Kidney (tissue), 13 donors: ENCODE measurements at regions not wholly inside any gene's neighbourhood (a gene's known extent, or its start where the extent isn't known, plus 50 kb on each side); places are given as distances from the start of the nearest gene placed in this dataset.

ENCODE experiments used
- DNase-seq, 5 donors: peaks; one replicate each; pipeline ENCODE4 v3.0.0-alpha.2; 2013 to 2020
- FAIRE-seq: peaks from 2 replicates; lab custom pipeline; 2012; peaks lifted over from hg19 to GRCh38; lab: Jason Lieb, UNC
- H3K27ac ChIP-seq, 2 donors: one replicate each; pipeline ENCODE4 v1.7.0; 2013; ENCODE audit warnings: low read depth in 2 of 2, low read length in 2 of 2, inconsistent platforms in 1 of 2
- H3K27me3 ChIP-seq: one replicate; pipeline ENCODE4 v1.7.1; 2013; ENCODE audit warnings: low read length, inconsistent platforms; ENCODE audit not compliant: control insufficient read depth, insufficient read depth
- H3K36me3 ChIP-seq, 3 donors: one replicate each; pipeline versions ENCODE4 v1.7.0 to v1.7.1; 2013; ENCODE audit warnings: low read length in 3 of 3, control low read depth in 1 of 3, inconsistent platforms in 1 of 3; ENCODE audit not compliant: insufficient read depth in 3 of 3, control insufficient read depth in 2 of 3
- H3K4me1 ChIP-seq, 3 donors: one replicate each; pipeline versions ENCODE4 v1.7.0 to v1.7.1; 2013; ENCODE audit warnings: low read length in 3 of 3, inconsistent platforms in 1 of 3, low read depth in 1 of 3; ENCODE audit not compliant: control insufficient read depth in 2 of 3, insufficient read depth in 2 of 3
- H3K4me3 ChIP-seq, 3 donors: one replicate each; pipeline versions ENCODE4 v1.7.0 to v1.8.1; 2013; ENCODE audit warnings: low read length in 3 of 3, control low read depth in 1 of 3, inconsistent platforms in 1 of 3
- H3K9ac ChIP-seq, 3 donors: one replicate each; pipeline versions ENCODE4 v1.7.0 to v1.7.1; 2013; ENCODE audit warnings: low read length in 3 of 3, control low read depth in 1 of 3, inconsistent platforms in 1 of 3
- H3K9me3 ChIP-seq, 3 donors: one replicate each; pipeline versions ENCODE4 v1.7.0 to v1.7.1; 2013; ENCODE audit warnings: low read length in 3 of 3, control low read depth in 1 of 3, inconsistent platforms in 1 of 3; ENCODE audit not compliant: control insufficient read depth in 2 of 3, insufficient read depth in 1 of 3
- CTCF ChIP-seq: IDR thresholded peaks from 3 replicates; pipeline ENCODE4 v1.5.1; 2012; ENCODE audit warnings: mild to moderate bottlenecking, moderate library complexity, borderline replicate concordance; ENCODE audit not compliant: insufficient read depth; ENCODE audit errors: extremely low read depth
- intact Hi-C: fragments of 100-400 bp; cut with DNase I; formaldehyde crosslinking; loops from one replicate; pipeline ENCODE4 v1.11.1; 2022
- donor health status: control.
- donor health status: control.
- donor health status: control.
- donor health status: control.
- donor health status: control.
- donor health status: DM: yes; HTN: yes; CAD: no.
- donor health status: Normal renal cell carcinoma (clear cell type).

GRCh38 chr3:159007331-159007730 lies 205.5 kb downstream of the MFSD1 start:
- Histone ChIP-seq H3K9ac (no peak overlapping the region), H3K27me3 (no peaks in the 10 kb centered on the region), H3K4me1 (no peaks in the 10 kb centered on the region), H3K4me3 (no peak overlapping the region), H3K27ac (no peak overlapping the region), H3K9me3 (no peaks in the 10 kb centered on the region), H3K36me3 (no peaks in the 10 kb centered on the region)
- no peak for DNase-seq
- no peak for TF ChIP-seq CTCF
- no peak for FAIRE-seq
- intact Hi-C loops = no loop called here

- H3K27ac ChIP-seq = no peak overlapping the region
- no peaks in the 10 kb centered on the region for H3K9me3 ChIP-seq
- FAIRE-seq (no peak), DNase-seq (no peak)
- no peaks in the 10 kb centered on the region for H3K27me3 ChIP-seq
- no peak for TF ChIP-seq CTCF
- intact Hi-C loops = no loop called here
- no peaks in the 10 kb centered on the region for H3K4me1 ChIP-seq
- H3K36me3 ChIP-seq = no peaks in the 10 kb centered on the region
- H3K4me3 ChIP-seq = no peak overlapping the region
- H3K9ac ChIP-seq = no peak overlapping the region
Observed at GRCh38 chr3:159008401-159008800, 206.5 kb downstream of the MFSD1 start.

- Histone ChIP-seq H3K36me3 (no peaks in the 10 kb centered on the region), H3K4me3 (no peak overlapping the region), H3K4me1 (no peaks in the 10 kb centered on the region), H3K9me3 (no peaks in the 10 kb centered on the region), H3K9ac (no peak overlapping the region), H3K27ac (no peak overlapping the region), H3K27me3 (no peaks in the 10 kb centered on the region)
- intact Hi-C loops = no loop called here
- TF ChIP-seq CTCF = no peak
- DNase-seq = no peak
- no peak for FAIRE-seq
Observed at GRCh38 chr3:159018341-159018740, 216.5 kb downstream of the MFSD1 start.

GRCh38 chr3:159025733-159026132 lies 223.9 kb downstream of the MFSD1 start:
- peaks cover 0 to 4% (median 0%) of the 10 kb centered on the region in 3 donors for H3K9me3 ChIP-seq

More at GRCh38 chr3:159025733-159026132, 223.9 kb downstream of the MFSD1 start:
- H3K27ac ChIP-seq = no peak overlapping the region
- intact Hi-C loops = no loop called here
- DNase-seq = no peak
- no peaks in the 10 kb centered on the region for H3K27me3 ChIP-seq
- FAIRE-seq = no peak
- H3K4me1 ChIP-seq = no peaks in the 10 kb centered on the region
- TF ChIP-seq CTCF = no peak
- no peaks in the 10 kb centered on the region for H3K36me3 ChIP-seq
- H3K9ac ChIP-seq = no peak overlapping the region
- H3K4me3 ChIP-seq = no peak overlapping the region
